ENCODE measurements at regions not wholly inside any gene's neighbourhood (a gene's known extent, or its start where the extent isn't known, plus 50 kb on each side); places are given as distances from the start of the nearest gene placed in this dataset.
"Not testable (repeated sequence)": the region's sequence is repeated elsewhere in the genome, so short reads cannot be mapped to it uniquely, and the experiment has no call there.

DNA sequence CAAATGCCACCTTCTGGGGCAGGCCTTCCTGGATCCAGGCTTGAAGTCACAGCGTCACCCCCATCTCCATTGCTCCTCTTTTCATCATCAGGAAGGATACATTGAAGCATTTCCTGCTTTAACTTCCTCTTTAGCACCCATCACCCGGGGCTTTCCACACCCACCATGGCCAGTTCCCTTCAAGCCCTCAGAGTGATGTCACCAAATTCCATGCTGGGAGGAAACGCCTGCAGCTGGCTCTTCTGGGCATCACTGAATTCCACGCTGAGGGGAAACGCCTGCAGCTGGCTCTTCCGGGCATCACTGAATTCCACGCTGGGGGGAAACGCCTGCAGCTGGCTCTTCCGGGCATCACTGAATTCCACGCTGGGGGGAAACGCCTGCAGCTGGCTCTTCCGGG is 354.6 kb downstream of the SMOC2 start:
- POLR2A ChIA-PET; H3K4me3 ChIP-seq (ENCODE audit: low read depth in 2 of 2, low read length in 1 of 2); H3K4me2 ChIP-seq; H3K9me3 ChIP-seq; H3K27me3 ChIP-seq (ENCODE audit: insufficient read depth); H3K9me2 ChIP-seq; H3K36me3 ChIP-seq (replicated peaks in 1 of 2; ENCODE audit: control insufficient read depth in 1 of 2, insufficient read depth in 2 of 2, low read length in 1 of 2); DNase-seq; H3K27ac ChIP-seq (ENCODE audit: low read depth in 2 of 2, low read length in 1 of 2); H3K9ac ChIP-seq; H4K20me1 ChIP-seq (ENCODE audit: insufficient read depth); H3K79me2 ChIP-seq (ENCODE audit: insufficient read depth); H3K4me1 ChIP-seq (ENCODE audit: control insufficient read depth in 1 of 2, insufficient read depth in 2 of 2, low read depth in 1 of 2, low read length in 1 of 2); CTCF ChIA-PET; H3F3A ChIP-seq (replicated peaks; ENCODE audit: insufficient read depth); H2AFZ ChIP-seq (ENCODE audit: low read depth): not testable (repeated sequence)
- WGBS (ENCODE audit: low lambda C conversion rate): 53% methylated on average over 7 of the region's 12 CpGs

DNA sequence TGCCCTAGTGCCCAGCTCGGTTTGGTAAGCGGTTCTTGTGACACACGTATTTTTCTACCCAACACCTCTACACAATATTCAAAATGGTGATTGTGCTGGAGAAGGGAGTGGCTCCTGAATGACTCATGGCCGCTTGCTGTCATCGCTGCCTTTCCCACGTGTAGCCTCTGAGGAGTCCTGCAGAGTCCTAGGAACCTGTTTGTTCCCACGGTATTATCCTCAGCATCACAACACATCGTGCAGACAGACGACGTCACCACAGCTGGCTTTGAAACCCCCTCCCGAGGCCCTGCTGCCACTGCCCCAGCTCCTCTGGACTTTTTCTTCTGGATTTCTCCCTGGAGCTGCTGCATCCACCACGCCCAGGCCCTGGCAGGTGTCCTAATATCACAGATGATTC is 353.5 kb downstream of the SMOC2 start:
- no peak for DNase-seq
- no peak overlapping the region for H3K27ac ChIP-seq (ENCODE audit: low read depth in 2 of 2, low read length in 1 of 2)
- no peak overlapping the region for H3K4me2 ChIP-seq
- TF ChIP-seq, protein P1, sequence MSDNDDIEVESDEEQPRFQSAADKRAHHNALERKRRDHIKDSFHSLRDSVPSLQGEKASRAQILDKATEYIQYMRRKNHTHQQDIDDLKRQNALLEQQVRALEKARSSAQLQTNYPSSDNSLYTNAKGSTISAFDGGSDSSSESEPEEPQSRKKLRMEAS (IDR thresholded peaks at IDR 0.05; ENCODE audit: low read depth): no peak
- no peak for TF ChIP-seq MEF2A (IDR thresholded peaks at IDR 0.05; ENCODE audit: borderline replicate concordance, low read depth)
- TF ChIP-seq, protein P2, sequence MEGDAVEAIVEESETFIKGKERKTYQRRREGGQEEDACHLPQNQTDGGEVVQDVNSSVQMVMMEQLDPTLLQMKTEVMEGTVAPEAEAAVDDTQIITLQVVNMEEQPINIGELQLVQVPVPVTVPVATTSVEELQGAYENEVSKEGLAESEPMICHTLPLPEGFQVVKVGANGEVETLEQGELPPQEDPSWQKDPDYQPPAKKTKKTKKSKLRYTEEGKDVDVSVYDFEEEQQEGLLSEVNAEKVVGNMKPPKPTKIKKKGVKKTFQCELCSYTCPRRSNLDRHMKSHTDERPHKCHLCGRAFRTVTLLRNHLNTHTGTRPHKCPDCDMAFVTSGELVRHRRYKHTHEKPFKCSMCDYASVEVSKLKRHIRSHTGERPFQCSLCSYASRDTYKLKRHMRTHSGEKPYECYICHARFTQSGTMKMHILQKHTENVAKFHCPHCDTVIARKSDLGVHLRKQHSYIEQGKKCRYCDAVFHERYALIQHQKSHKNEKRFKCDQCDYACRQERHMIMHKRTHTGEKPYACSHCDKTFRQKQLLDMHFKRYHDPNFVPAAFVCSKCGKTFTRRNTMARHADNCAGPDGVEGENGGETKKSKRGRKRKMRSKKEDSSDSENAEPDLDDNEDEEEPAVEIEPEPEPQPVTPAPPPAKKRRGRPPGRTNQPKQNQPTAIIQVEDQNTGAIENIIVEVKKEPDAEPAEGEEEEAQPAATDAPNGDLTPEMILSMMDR (IDR thresholded peaks at IDR 0.05): no peak
- no peak for TF ChIP-seq RXRA (IDR thresholded peaks at IDR 0.05; ENCODE audit: borderline replicate concordance, low read depth)
- no peak for TF ChIP-seq TEAD4 (IDR thresholded peaks at IDR 0.05; ENCODE audit: borderline replicate concordance, insufficient read depth)
- no peak for TF ChIP-seq EP300 (IDR thresholded peaks at IDR 0.05; ENCODE audit: borderline replicate concordance in 1 of 2, low read depth in 1 of 2, low read length in 1 of 2)
- TF ChIP-seq, protein P3, sequence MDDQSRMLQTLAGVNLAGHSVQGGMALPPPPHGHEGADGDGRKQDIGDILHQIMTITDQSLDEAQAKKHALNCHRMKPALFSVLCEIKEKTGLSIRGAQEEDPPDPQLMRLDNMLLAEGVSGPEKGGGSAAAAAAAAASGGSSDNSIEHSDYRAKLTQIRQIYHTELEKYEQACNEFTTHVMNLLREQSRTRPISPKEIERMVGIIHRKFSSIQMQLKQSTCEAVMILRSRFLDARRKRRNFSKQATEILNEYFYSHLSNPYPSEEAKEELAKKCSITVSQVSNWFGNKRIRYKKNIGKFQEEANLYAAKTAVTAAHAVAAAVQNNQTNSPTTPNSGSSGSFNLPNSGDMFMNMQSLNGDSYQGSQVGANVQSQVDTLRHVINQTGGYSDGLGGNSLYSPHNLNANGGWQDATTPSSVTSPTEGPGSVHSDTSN (IDR thresholded peaks at IDR 0.05): no peak
- TF ChIP-seq, protein P4, sequence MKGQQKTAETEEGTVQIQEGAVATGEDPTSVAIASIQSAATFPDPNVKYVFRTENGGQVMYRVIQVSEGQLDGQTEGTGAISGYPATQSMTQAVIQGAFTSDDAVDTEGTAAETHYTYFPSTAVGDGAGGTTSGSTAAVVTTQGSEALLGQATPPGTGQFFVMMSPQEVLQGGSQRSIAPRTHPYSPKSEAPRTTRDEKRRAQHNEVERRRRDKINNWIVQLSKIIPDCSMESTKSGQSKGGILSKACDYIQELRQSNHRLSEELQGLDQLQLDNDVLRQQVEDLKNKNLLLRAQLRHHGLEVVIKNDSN (IDR thresholded peaks at IDR 0.05; ENCODE audit: borderline replicate concordance, low read depth): no peak
- TF ChIP-seq USF2 (IDR thresholded peaks at IDR 0.05; ENCODE audit: borderline replicate concordance, low read depth, low read length): no peak
- TF ChIP-seq SIN3A (IDR thresholded peaks at IDR 0.05; ENCODE audit: borderline replicate concordance, low read depth, low read length): no peak
- TF ChIP-seq CHD2 (IDR thresholded peaks at IDR 0.05; ENCODE audit: low read length, partially characterized antibody): no peak
- TF ChIP-seq JUND (IDR thresholded peaks at IDR 0.05): no peak
- TF ChIP-seq FOXJ3 (CRISPR knock-in tag; IDR thresholded peaks at IDR 0.05): no peak
- no peak for TF ChIP-seq REST (IDR thresholded peaks at IDR 0.05; ENCODE audit: low read depth, low read length)
- no peak for TF ChIP-seq TAF1 (IDR thresholded peaks at IDR 0.05; ENCODE audit: borderline replicate concordance, low read depth, low read length)
- no peak for TF ChIP-seq RCOR1 (IDR thresholded peaks at IDR 0.05; ENCODE audit: low read length)
- TF ChIP-seq, protein P5, sequence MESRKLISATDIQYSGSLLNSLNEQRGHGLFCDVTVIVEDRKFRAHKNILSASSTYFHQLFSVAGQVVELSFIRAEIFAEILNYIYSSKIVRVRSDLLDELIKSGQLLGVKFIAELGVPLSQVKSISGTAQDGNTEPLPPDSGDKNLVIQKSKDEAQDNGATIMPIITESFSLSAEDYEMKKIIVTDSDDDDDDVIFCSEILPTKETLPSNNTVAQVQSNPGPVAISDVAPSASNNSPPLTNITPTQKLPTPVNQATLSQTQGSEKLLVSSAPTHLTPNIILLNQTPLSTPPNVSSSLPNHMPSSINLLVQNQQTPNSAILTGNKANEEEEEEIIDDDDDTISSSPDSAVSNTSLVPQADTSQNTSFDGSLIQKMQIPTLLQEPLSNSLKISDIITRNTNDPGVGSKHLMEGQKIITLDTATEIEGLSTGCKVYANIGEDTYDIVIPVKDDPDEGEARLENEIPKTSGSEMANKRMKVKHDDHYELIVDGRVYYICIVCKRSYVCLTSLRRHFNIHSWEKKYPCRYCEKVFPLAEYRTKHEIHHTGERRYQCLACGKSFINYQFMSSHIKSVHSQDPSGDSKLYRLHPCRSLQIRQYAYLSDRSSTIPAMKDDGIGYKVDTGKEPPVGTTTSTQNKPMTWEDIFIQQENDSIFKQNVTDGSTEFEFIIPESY (IDR thresholded peaks at IDR 0.05; ENCODE audit: borderline replicate concordance, low read depth): no peak
- ChIA-PET CTCF (no interaction called here), POLR2A (no interaction called here)
- H3K9ac ChIP-seq: no peak overlapping the region
- H3K9me2 ChIP-seq: no peaks in the 10 kb centered on the region
- H3F3A ChIP-seq (replicated peaks; ENCODE audit: insufficient read depth): no peaks in the 10 kb centered on the region
- no peaks in the 10 kb centered on the region for H4K20me1 ChIP-seq (ENCODE audit: insufficient read depth)
- no peak overlapping the region for H2AFZ ChIP-seq (ENCODE audit: low read depth)
- H3K9me3 ChIP-seq: no peaks in the 10 kb centered on the region
- 34% methylated on average over 12 of the region's 12 CpGs for WGBS (ENCODE audit: low lambda C conversion rate)
- H3K36me3 ChIP-seq (replicated peaks in 1 of 2; ENCODE audit: control insufficient read depth in 1 of 2, insufficient read depth in 2 of 2, low read length in 1 of 2): no peaks in the 10 kb centered on the region
- no peak overlapping the region for H3K4me3 ChIP-seq (ENCODE audit: low read depth in 2 of 2, low read length in 1 of 2)
- peaks cover 0 to 6% of the 10 kb centered on the region in 2 experiments; a peak in 1 of 4 replicates for H3K4me1 ChIP-seq (ENCODE audit: control insufficient read depth in 1 of 2, insufficient read depth in 2 of 2, low read depth in 1 of 2, low read length in 1 of 2)
- H3K79me2 ChIP-seq (ENCODE audit: insufficient read depth): no peaks in the 10 kb centered on the region
- no peaks in the 10 kb centered on the region for H3K27me3 ChIP-seq (ENCODE audit: insufficient read depth)
